Keratinocyte (primary cell): ENCODE measurements at regions not wholly inside any gene's neighbourhood (a gene's known extent, or its start where the extent isn't known, plus 50 kb on each side); places are given as distances from the start of the nearest gene placed in this dataset.

Experiments
- DNase-seq: peaks from one replicate; pipeline ENCODE4 v3.0.0-alpha.2; 2011; ENCODE audit warnings: low read depth, missing footprints, low spot score
- FAIRE-seq: peaks from 2 replicates; lab custom pipeline; 2011; peaks lifted over from hg19 to GRCh38; lab: Jason Lieb, UNC
- H2AFZ ChIP-seq: 2 replicates; pipeline ENCODE4 v1.6.0; 2012; ENCODE audit warnings: low read length, control low read depth, inconsistent platforms; ENCODE audit not compliant: control insufficient read depth
- H3K27ac ChIP-seq: 2 replicates; pipeline ENCODE4 v1.5.1; 2011; ENCODE audit warnings: low read length; ENCODE audit not compliant: control insufficient read depth, insufficient read depth
- H3K27me3 ChIP-seq: 3 replicates; pipeline ENCODE4 v1.6.0; 2011; ENCODE audit warnings: low read length; ENCODE audit not compliant: control insufficient read depth, insufficient read depth; ENCODE audit errors: extremely low read depth
- H3K36me3 ChIP-seq, 2 experiments: 2 replicates in 1 of 2; 3 replicates in 1 of 2; pipeline ENCODE4 v1.5.1; 2011; ENCODE audit warnings: low read length in 2 of 2, mild to moderate bottlenecking in 1 of 2; ENCODE audit not compliant: control insufficient read depth in 2 of 2, insufficient read depth in 2 of 2; ENCODE audit errors: extremely low read depth in 1 of 2
- H3K4me1 ChIP-seq: 3 replicates; pipeline ENCODE4 v1.5.1; 2011; ENCODE audit warnings: low read length; ENCODE audit not compliant: control insufficient read depth, insufficient read depth; ENCODE audit errors: extremely low read depth
- H3K4me2 ChIP-seq: 3 replicates; pipeline ENCODE4 v1.6.0; 2011; ENCODE audit warnings: low read depth, low read length; ENCODE audit not compliant: control insufficient read depth, insufficient read depth; ENCODE audit errors: extremely low read depth
- H3K4me3 ChIP-seq, 3 experiments: fragments of 200-600 bp in 1 of 3; sonication (generic) in 1 of 3; 2 replicates in 2 of 3; 3 replicates in 1 of 3; pipeline ENCODE4 v1.5.1; 2011 to 2016; ENCODE audit warnings: low read length in 3 of 3, mild to moderate bottlenecking in 3 of 3, control low read depth in 2 of 3, inconsistent platforms in 1 of 3, low read depth in 1 of 3, mixed read lengths in 1 of 3, mixed run types in 1 of 3, moderate library complexity in 1 of 3; ENCODE audit not compliant: control insufficient read depth in 2 of 3, insufficient read depth in 2 of 3; ENCODE audit errors: extremely low read depth in 1 of 3
- H3K79me2 ChIP-seq: 2 replicates; pipeline ENCODE4 v1.6.0; 2012; ENCODE audit warnings: low read length; ENCODE audit not compliant: control insufficient read depth, insufficient read depth
- H3K9ac ChIP-seq: 3 replicates; pipeline ENCODE4 v1.6.0; 2011; ENCODE audit warnings: low read length; ENCODE audit not compliant: control insufficient read depth, insufficient read depth; ENCODE audit errors: extremely low read depth
- H3K9me1 ChIP-seq: 3 replicates; pipeline ENCODE4 v1.6.0; 2011; ENCODE audit warnings: low read length; ENCODE audit not compliant: control insufficient read depth, insufficient read depth; ENCODE audit errors: extremely low read depth
- H3K9me3 ChIP-seq: 2 replicates; pipeline ENCODE4 v1.5.1; 2012; ENCODE audit warnings: low read depth, low read length; ENCODE audit not compliant: control insufficient read depth
- H4K20me1 ChIP-seq: 3 replicates; pipeline ENCODE4 v1.6.0; 2011; ENCODE audit warnings: low read length; ENCODE audit not compliant: control insufficient read depth, insufficient read depth; ENCODE audit errors: extremely low read depth
- EZH2 ChIP-seq: IDR thresholded peaks from one replicate; pipeline ENCODE4 v1.6.1; 2012; ENCODE audit warnings: inconsistent platforms, mild to moderate bottlenecking, low read length, moderate library complexity
- dilution Hi-C: fragments of 300-500 bp; cut with MboI; formaldehyde crosslinking; loops from one replicate; pipeline ENCODE4 v1.7.0; 2020; ENCODE audit warnings: low sequenced_read_pairs; ENCODE audit not compliant: extremely low pct_ligation_motif_present
- TF ChIP-seq, protein P1 (sequence below), 3 experiments: IDR thresholded peaks in 1 of 3; conservative IDR thresholded peaks in 1 of 3; optimal IDR thresholded peaks in 1 of 3; 2 replicates in 2 of 3; 3 replicates in 1 of 3; pipeline versions ENCODE3 to v1.5.1; 2011; ENCODE audit warnings: low read length in 3 of 3, mild to moderate bottlenecking in 3 of 3, moderate library complexity in 2 of 3, control low read depth in 1 of 3, inconsistent platforms in 1 of 3; ENCODE audit not compliant: insufficient read depth in 2 of 3; ENCODE audit errors: extremely low read depth in 1 of 3

DNA sequence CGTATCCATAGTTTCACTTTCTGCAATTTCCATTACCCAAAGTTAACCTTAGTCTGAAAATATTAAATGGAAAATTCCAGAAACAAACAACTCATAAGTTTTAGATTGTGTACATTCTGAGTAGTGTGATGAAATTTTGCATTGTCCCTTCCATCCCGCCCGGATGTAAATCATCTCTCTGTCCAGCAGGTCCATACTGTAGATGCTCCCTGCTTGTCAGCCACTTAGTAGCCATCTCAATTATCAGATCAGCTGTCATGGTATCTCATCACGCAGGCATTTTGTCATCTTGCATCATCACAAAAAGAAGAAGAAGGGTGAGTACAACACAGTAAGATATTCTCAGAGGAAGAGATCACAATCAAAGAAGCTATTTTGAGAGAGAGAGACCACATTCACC, 185.0 kb upstream of the STK17B start:
- dilution Hi-C loops, result no loop called here
- no peaks in the 10 kb centered on the region for H3K9me1 ChIP-seq
- H2AFZ ChIP-seq, result no peak overlapping the region
- no peaks in the 10 kb centered on the region for H3K79me2 ChIP-seq
- H3K4me1 ChIP-seq, result no peaks in the 10 kb centered on the region
- no peaks in the 10 kb centered on the region for H4K20me1 ChIP-seq
- DNase-seq (no peak), FAIRE-seq (no peak)
- H3K9me3 ChIP-seq, result no peaks in the 10 kb centered on the region
- H3K9ac ChIP-seq, result no peak overlapping the region
- no peak for TF ChIP-seq EZH2
- TF ChIP-seq, protein P1, sequence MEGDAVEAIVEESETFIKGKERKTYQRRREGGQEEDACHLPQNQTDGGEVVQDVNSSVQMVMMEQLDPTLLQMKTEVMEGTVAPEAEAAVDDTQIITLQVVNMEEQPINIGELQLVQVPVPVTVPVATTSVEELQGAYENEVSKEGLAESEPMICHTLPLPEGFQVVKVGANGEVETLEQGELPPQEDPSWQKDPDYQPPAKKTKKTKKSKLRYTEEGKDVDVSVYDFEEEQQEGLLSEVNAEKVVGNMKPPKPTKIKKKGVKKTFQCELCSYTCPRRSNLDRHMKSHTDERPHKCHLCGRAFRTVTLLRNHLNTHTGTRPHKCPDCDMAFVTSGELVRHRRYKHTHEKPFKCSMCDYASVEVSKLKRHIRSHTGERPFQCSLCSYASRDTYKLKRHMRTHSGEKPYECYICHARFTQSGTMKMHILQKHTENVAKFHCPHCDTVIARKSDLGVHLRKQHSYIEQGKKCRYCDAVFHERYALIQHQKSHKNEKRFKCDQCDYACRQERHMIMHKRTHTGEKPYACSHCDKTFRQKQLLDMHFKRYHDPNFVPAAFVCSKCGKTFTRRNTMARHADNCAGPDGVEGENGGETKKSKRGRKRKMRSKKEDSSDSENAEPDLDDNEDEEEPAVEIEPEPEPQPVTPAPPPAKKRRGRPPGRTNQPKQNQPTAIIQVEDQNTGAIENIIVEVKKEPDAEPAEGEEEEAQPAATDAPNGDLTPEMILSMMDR (optimal IDR thresholded peaks at IDR 0.05 in 1 of 3, IDR thresholded peaks at IDR 0.05 in 1 of 3, conservative IDR thresholded peaks at IDR 0.05 in 1 of 3; ENCODE audit: extremely low read depth in 1 of 3, insufficient read depth in 2 of 3, low read length in 3 of 3), result no peak
- H3K4me2 ChIP-seq, result no peak overlapping the region
- no peak overlapping the region for H3K4me3 ChIP-seq
- H3K27me3 ChIP-seq, result no peaks in the 10 kb centered on the region
- H3K27ac ChIP-seq, result no peak overlapping the region
- no peaks in the 10 kb centered on the region for H3K36me3 ChIP-seq

DNA sequence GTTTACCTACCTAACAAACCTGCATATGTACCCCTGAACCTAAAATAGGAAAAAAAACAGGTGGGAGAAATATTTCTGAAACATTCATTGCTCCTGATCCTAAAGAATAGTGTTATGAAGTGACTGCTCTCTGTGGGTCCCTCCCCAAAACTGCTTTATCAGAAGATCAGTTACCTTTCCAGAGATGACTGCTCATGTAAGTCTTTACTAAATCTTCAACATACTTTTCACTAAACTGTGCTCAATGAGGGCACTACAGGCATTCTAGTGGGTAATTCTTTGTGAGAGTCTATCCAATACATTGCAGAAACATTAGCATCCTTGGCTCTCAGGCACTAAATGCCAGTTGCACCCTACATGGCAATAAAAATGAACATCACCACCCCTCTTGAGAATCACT, 189.3 kb upstream of the STK17B start:
- H3K9me1 ChIP-seq, result no peaks in the 10 kb centered on the region
- FAIRE-seq, result no peak
- H3K4me3 ChIP-seq, result no peak overlapping the region

More for the DNA sequence above, 189.3 kb upstream of the STK17B start:
- H2AFZ ChIP-seq, result no peak overlapping the region
- H3K36me3 ChIP-seq, result no peaks in the 10 kb centered on the region
- H4K20me1 ChIP-seq, result no peaks in the 10 kb centered on the region
- no peaks in the 10 kb centered on the region for H3K79me2 ChIP-seq
- H3K4me1 ChIP-seq, result no peaks in the 10 kb centered on the region
- H3K4me2 ChIP-seq, result no peak overlapping the region
- no peaks in the 10 kb centered on the region for H3K27me3 ChIP-seq
- dilution Hi-C loops, result no loop called here
- no peak for TF ChIP-seq EZH2
- TF ChIP-seq, protein P1 (optimal IDR thresholded peaks at IDR 0.05 in 1 of 3, IDR thresholded peaks at IDR 0.05 in 1 of 3, conservative IDR thresholded peaks at IDR 0.05 in 1 of 3; ENCODE audit: extremely low read depth in 1 of 3, insufficient read depth in 2 of 3, low read length in 3 of 3), result no peak
- no peaks in the 10 kb centered on the region for H3K9me3 ChIP-seq
- H3K27ac ChIP-seq, result no peak overlapping the region
- no peak overlapping the region for H3K9ac ChIP-seq
- DNase-seq, result no peak
